ENCODE measurements at regions not wholly inside any gene's neighbourhood (a gene's known extent, or its start where the extent isn't known, plus 50 kb on each side); places are given as distances from the start of the nearest gene placed in this dataset.

GRCh38 chr13:34638897-34639296 lies 303.2 kb upstream of the NBEA start:
- TF ChIP-seq POLR2A (IDR thresholded peaks at IDR 0.05), result no peak
- no peak for TF ChIP-seq CTCF (IDR thresholded peaks at IDR 0.05)
- no peak for DNase-seq
- no peak overlapping the region for H3K27ac ChIP-seq
- H3K4me1 ChIP-seq, result no peaks in the 10 kb centered on the region
- WGBS, 2 donors, result 90 to 98% methylated on average over 2 of the region's 2 CpGs
- no peaks in the 10 kb centered on the region for H3K36me3 ChIP-seq (ENCODE audit: low read depth, missing control alignments)
- H3K4me3 ChIP-seq, result no peak overlapping the region
- no peaks in the 10 kb centered on the region for H3K27me3 ChIP-seq
- intact Hi-C loops (cut with DNase I; ENCODE audit: low total_unique reads), result no loop called here
- H3K9me3 ChIP-seq, result no peaks in the 10 kb centered on the region

GRCh38 chr13:34640179-34640992 lies 301.7 kb upstream of the NBEA start:
- Histone ChIP-seq H3K27me3 (no peaks in the 10 kb centered on the region), H3K36me3 (ENCODE audit: low read depth, missing control alignments) (no peaks in the 10 kb centered on the region), H3K27ac (no peak overlapping the region), H3K9me3 (no peaks in the 10 kb centered on the region), H3K4me3 (no peak overlapping the region), H3K4me1 (no peaks in the 10 kb centered on the region)
- no peak for DNase-seq
- intact Hi-C loops (cut with DNase I; ENCODE audit: low total_unique reads), result no loop called here
- TF ChIP-seq POLR2A (IDR thresholded peaks at IDR 0.05) (no peak), CTCF (IDR thresholded peaks at IDR 0.05) (no peak)
- WGBS, 2 donors, result 87 to 88% methylated on average over 9 of the region's 9 CpGs

GRCh38 chr13:34640993-34641330 lies 301.1 kb upstream of the NBEA start:
- TF ChIP-seq CTCF (IDR thresholded peaks at IDR 0.05), result no peak
- no peak for TF ChIP-seq POLR2A (IDR thresholded peaks at IDR 0.05)
- H3K4me1 ChIP-seq, result no peaks in the 10 kb centered on the region
- no peak overlapping the region for H3K27ac ChIP-seq
- no peaks in the 10 kb centered on the region for H3K9me3 ChIP-seq
- no peak overlapping the region for H3K4me3 ChIP-seq
- intact Hi-C loops (cut with DNase I; ENCODE audit: low total_unique reads), result no loop called here
- WGBS, 2 donors, result 80 to 89% methylated on average over 4 of the region's 4 CpGs
- no peak for DNase-seq
- no peaks in the 10 kb centered on the region for H3K27me3 ChIP-seq
- no peaks in the 10 kb centered on the region for H3K36me3 ChIP-seq (ENCODE audit: low read depth, missing control alignments)

GRCh38 chr13:34647379-34648150 lies 294.5 kb upstream of the NBEA start:
- no peaks in the 10 kb centered on the region for H3K9me3 ChIP-seq
- no peak for DNase-seq
- TF ChIP-seq CTCF (IDR thresholded peaks at IDR 0.05), result no peak
- no peak for TF ChIP-seq POLR2A (IDR thresholded peaks at IDR 0.05)
- H3K4me3 ChIP-seq, result no peak overlapping the region
- intact Hi-C loops (cut with DNase I; ENCODE audit: low total_unique reads), result no loop called here
- H3K27me3 ChIP-seq, result no peaks in the 10 kb centered on the region
- 80 to 87% methylated on average over 1 of the region's 1 CpG for WGBS, 2 donors
- no peak overlapping the region for H3K27ac ChIP-seq
- no peaks in the 10 kb centered on the region for H3K36me3 ChIP-seq (ENCODE audit: low read depth, missing control alignments)
- no peaks in the 10 kb centered on the region for H3K4me1 ChIP-seq

Data from testis (tissue), 2 donors.